NB4 (cell line): ENCODE measurements at regions not wholly inside any gene's neighbourhood (a gene's known extent, or its start where the extent isn't known, plus 50 kb on each side); places are given as distances from the start of the nearest gene placed in this dataset.

ENCODE experiments used
- CTCF ChIP-seq: IDR thresholded peaks from one replicate; pipeline ENCODE4 v1.5.1; 2012; ENCODE audit warnings: low read depth, low read length
- POLR2A ChIP-seq: IDR thresholded peaks from 2 replicates; pipeline ENCODE4 v1.6.1; 2011; ENCODE audit warnings: mild to moderate bottlenecking; ENCODE audit not compliant: insufficient read length; ENCODE audit errors: extremely low read depth

GRCh38 chr1:164369698-164370365 lies 189.2 kb upstream of the PBX1 start:
- TF ChIP-seq CTCF: no peak
- no peak for TF ChIP-seq POLR2A
